Upper lobe of left lung (tissue), 4 donors: ENCODE measurements at regions not wholly inside any gene's neighbourhood (a gene's known extent, or its start where the extent isn't known, plus 50 kb on each side); places are given as distances from the start of the nearest gene placed in this dataset.

Experiments used
- POLR2A ChIP-seq, 4 donors: fragments of 450-650 bp; IDR thresholded peaks; one replicate each; pipeline ENCODE4 v1.5.1; 2016 to 2017; ENCODE audit warnings: antibody characterized with exemption in 4 of 4, mild to moderate bottlenecking in 2 of 4
- POLR2AphosphoS5 ChIP-seq, 2 donors: sonication (generic); formaldehyde crosslinking; IDR thresholded peaks; one replicate each; pipeline ENCODE4 v1.5.1; 2017; ENCODE audit warnings: antibody characterized with exemption in 2 of 2
- TF ChIP-seq, protein P1 (sequence below), 6 experiments: fragments of 450-650 bp in 4 of 6; fragments of 200-600 bp in 2 of 6; sonication (generic) in 2 of 6; IDR thresholded peaks; one replicate each; pipeline ENCODE4 v1.5.1; 2016 to 2019; ENCODE audit warnings: antibody characterized with exemption in 6 of 6

DNA sequence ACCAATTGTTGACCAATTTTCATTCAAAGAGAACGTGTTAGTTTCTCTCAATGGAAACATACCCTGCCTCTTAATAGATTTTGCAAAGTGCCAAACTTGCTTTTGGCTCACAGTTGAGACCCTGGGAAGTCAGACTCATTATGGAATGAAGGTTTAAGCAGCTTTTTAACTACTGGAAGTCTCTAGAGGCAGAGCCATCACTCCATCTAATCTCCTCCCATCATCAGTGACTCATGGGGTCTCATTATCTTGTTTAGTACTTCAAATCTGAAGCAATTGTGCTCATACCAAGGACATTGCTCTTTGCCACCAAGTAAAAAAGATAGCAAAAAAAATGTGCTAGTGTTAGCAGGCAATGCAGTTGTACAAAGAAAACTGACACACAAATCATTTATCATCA, 537.1 kb upstream of the LRRC4C start:
- TF ChIP-seq, protein P1, sequence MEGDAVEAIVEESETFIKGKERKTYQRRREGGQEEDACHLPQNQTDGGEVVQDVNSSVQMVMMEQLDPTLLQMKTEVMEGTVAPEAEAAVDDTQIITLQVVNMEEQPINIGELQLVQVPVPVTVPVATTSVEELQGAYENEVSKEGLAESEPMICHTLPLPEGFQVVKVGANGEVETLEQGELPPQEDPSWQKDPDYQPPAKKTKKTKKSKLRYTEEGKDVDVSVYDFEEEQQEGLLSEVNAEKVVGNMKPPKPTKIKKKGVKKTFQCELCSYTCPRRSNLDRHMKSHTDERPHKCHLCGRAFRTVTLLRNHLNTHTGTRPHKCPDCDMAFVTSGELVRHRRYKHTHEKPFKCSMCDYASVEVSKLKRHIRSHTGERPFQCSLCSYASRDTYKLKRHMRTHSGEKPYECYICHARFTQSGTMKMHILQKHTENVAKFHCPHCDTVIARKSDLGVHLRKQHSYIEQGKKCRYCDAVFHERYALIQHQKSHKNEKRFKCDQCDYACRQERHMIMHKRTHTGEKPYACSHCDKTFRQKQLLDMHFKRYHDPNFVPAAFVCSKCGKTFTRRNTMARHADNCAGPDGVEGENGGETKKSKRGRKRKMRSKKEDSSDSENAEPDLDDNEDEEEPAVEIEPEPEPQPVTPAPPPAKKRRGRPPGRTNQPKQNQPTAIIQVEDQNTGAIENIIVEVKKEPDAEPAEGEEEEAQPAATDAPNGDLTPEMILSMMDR (IDR thresholded peaks at IDR 0.05): no peak
- TF ChIP-seq POLR2A (IDR thresholded peaks at IDR 0.05) (no peak), POLR2AphosphoS5 (IDR thresholded peaks at IDR 0.05) (no peak)
